AG09319 (cell line): ENCODE measurements at regions not wholly inside any gene's neighbourhood (a gene's known extent, or its start where the extent isn't known, plus 50 kb on each side); places are given as distances from the start of the nearest gene placed in this dataset.

Source experiments
- DNase-seq: peaks from one replicate; pipeline ENCODE4 v3.0.0-alpha.2; 2010; ENCODE audit warnings: low read depth; ENCODE audit errors: extremely low read depth
- TF ChIP-seq, protein P1 (sequence below): IDR thresholded peaks from 2 replicates; pipeline ENCODE4 v1.5.1; 2011; ENCODE audit warnings: low read depth, mild to moderate bottlenecking, inconsistent platforms, low read length, moderate library complexity

DNA sequence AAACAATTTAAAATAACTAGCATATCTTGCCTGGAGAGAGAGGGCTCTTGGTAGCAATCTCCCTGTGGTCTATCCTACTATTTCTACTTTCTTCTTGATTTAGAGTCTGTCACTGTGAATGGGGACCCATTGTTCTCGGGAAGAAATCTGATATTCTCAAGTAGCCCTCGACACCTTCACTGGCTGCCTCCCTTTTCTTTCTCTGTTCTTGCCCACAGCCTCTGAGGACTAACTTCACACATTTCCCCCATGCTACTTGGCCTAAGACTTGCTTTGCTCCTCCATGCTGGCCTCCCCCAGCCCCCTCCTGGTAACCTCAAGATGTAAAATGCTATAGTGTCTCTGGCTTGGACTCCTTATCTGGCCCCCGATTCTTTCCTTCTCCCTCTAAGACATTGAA is 58.8 kb upstream of the NT5C1B start:
- no peak for DNase-seq
- TF ChIP-seq, protein P1, sequence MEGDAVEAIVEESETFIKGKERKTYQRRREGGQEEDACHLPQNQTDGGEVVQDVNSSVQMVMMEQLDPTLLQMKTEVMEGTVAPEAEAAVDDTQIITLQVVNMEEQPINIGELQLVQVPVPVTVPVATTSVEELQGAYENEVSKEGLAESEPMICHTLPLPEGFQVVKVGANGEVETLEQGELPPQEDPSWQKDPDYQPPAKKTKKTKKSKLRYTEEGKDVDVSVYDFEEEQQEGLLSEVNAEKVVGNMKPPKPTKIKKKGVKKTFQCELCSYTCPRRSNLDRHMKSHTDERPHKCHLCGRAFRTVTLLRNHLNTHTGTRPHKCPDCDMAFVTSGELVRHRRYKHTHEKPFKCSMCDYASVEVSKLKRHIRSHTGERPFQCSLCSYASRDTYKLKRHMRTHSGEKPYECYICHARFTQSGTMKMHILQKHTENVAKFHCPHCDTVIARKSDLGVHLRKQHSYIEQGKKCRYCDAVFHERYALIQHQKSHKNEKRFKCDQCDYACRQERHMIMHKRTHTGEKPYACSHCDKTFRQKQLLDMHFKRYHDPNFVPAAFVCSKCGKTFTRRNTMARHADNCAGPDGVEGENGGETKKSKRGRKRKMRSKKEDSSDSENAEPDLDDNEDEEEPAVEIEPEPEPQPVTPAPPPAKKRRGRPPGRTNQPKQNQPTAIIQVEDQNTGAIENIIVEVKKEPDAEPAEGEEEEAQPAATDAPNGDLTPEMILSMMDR, result no peak

DNA sequence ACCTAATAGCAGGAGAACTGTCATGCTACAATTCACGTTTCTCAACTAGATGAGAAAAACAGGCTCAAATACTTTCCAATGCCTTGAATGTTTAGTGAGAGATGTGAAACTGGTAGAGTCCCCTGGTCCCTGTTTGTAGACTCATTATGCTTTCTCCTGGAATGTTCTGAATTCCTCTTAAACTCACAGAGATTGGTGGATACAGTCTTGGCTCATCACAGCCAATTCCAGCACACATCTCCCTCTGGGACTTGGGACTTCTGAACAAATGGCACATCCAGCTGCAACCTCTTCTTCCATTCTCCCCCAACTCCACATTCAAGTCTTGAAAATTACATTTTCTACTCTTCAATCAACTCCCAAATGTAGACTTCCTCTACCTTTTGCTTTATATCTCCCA is 58.4 kb upstream of the NT5C1B start:
- TF ChIP-seq, protein P1, result no peak

DNA sequence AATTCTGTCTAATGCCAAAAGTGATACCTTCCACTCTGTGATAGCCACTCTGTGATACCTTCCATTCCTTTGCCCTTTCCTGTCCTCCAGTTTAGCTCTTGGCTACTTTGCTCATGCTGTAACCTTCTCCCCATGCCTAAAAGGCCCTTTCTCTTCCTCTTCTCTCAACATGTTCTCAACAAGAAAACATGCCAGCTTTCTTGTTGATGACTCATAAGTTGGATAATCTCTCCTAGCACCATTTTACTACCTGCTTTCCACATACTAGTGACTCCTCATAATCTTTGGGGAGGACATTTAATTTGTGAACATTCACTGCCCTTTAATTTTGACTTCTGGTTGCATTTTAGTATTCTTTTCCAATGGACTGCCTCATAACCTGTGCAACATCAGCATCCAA is 55.9 kb upstream of the NT5C1B start:
- DNase-seq, result no peak
- TF ChIP-seq, protein P1, result no peak

More for the DNA sequence above, 58.4 kb upstream of the NT5C1B start:
- no peak for DNase-seq

DNA sequence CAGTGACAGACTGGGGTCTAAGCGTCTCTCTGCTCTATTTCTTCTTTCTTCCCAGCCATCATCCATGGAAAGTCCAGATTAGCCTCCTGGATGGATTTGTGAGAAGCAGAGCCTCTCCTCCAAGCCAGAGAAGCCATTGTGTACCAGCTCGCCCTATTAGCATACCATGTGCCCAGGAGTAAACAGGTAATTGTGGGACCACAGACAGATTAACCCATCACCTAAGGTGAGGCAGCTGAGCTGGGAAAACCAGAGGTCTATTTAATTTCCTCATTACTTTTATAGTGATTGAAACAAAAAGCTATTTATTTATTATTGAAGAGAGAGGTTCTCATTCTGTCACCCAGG is 54.7 kb upstream of the NT5C1B start:
- TF ChIP-seq, protein P1, result no peak
- DNase-seq, result no peak

DNA sequence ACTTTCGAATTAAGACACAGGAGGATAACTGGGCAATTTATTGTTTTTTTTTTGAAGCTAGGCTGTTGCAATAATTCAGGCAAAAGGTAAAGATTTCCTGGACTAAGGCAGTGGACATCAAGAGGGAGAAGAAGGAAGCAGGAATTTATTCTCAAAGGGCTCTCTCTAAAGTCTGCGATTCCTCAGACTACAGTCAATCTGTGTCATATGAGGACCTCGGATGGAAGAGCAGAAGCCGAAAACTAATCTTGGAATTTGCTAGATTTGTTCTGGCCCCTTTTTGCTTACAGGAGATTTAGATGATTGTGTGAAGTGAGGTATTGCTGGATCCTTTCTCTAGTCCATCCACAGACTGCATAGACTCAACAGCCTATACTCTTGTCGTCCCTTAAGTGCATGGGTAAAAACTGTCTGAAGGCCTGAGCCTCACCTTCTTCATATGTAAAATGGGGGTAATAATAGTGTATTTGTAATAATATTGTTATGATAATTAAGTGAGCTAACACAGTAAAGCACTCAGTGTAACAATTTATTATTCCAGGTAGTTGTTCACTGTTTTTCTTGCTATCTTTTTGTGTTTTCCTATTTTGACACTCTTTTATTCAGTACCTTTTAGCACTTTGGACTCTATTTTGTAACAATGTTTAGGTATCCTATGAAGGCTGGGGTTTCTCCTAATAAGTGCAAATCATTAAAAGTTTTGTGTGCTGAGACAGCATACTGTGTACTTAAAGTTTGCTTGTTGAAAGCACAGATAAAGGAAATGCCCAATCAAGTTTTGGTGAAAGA is 54.2 kb upstream of the NT5C1B start:
- TF ChIP-seq, protein P1, result no peak
- no peak for DNase-seq

DNA sequence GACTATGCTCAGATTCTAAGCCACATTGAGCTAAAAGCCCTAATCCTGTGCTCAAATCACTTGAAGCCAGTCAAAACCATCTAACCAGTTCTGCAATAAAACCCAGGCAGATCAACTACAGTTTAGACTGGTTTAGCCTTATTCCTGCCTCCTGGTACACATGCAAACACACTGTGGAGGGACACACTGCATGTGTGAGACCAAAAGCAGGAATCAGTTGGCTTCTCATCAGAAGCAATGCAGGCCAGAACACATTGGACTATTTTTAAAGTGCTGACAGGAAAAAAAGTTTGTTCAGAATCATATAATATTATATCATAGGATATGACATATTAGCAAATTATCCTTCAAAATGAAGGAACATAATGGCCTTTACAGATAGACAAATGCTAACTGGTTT is 52.5 kb upstream of the NT5C1B start:
- DNase-seq, result no peak
- TF ChIP-seq, protein P1, result no peak

DNA sequence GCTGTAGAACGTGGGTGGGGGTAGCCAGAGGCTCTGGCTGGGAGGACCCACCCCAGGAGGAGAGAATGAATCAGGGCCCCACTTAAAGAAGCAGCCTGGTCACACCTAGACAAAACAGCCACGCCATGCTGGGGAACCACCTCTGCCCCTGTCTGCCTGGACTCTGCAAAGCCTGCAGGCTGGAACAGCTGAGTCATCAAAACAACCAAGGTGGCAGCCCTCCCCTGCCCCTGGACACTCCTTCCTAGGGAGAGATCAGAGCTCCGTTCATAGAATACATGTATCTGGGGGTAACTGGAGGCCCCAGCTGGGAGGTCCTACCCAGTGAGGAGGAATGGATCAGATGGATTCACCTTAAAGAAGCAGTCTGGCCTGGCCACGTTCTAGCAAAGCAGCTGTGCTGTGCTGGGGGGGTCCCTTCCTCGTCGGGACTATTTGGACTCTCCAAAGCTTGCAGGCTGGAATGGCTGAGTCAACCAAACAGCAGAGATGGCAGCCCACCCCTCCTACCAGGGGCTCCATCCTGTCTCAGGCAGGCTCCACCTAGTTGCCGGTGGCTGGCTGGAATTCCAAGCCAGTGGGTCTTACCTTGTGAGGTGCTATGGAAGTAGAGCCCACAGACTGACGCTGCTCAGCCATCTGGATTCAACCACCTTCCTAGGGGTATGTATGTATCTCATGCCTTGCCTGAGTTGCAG is 50.5 kb upstream of the NT5C1B start:
- TF ChIP-seq, protein P1, result no peak

More for the DNA sequence above, 50.5 kb upstream of the NT5C1B start:
- DNase-seq, result no peak
